GM23338 (cell line): ENCODE measurements at regions not wholly inside any gene's neighbourhood (a gene's known extent, or its start where the extent isn't known, plus 50 kb on each side); places are given as distances from the start of the nearest gene placed in this dataset.

Experiments
- CREB1 ChIP-seq: fragments of 250-450 bp; sonication (Bioruptor Pico); IDR thresholded peaks from 2 replicates; pipeline ENCODE4 v1.5.0; 2020; ENCODE audit warnings: low read depth, mild to moderate bottlenecking, moderate library complexity
- EZH2 ChIP-seq: fragments of 200-600 bp; sonication (generic); IDR thresholded peaks from one replicate; pipeline ENCODE4 v1.8.0; 2017; ENCODE audit warnings: antibody characterized with exemption, mild to moderate bottlenecking, low read depth; ENCODE audit not compliant: unreplicated experiment
- EZH2phosphoT487 ChIP-seq: fragments of 200-600 bp; sonication (generic); IDR thresholded peaks from one replicate; pipeline ENCODE4 v1.8.1; 2018; ENCODE audit warnings: antibody characterized with exemption; ENCODE audit not compliant: unreplicated experiment
- POLR2AphosphoS5 ChIP-seq: IDR thresholded peaks from 2 replicates; pipeline ENCODE4 v1.6.1; 2016; ENCODE audit warnings: antibody characterized with exemption, low read depth
- TF ChIP-seq, protein P1 (sequence below), 2 experiments: fragments of 200-600 bp in 1 of 2; sonication (generic) in 1 of 2; conservative IDR thresholded peaks; 2 replicates each; pipeline versions ENCODE4 v1.5.1 to v1.6.1; 2016 to 2017; ENCODE audit warnings: antibody characterized with exemption in 2 of 2, low read depth in 2 of 2, mild to moderate bottlenecking in 2 of 2, moderate library complexity in 1 of 2

DNA sequence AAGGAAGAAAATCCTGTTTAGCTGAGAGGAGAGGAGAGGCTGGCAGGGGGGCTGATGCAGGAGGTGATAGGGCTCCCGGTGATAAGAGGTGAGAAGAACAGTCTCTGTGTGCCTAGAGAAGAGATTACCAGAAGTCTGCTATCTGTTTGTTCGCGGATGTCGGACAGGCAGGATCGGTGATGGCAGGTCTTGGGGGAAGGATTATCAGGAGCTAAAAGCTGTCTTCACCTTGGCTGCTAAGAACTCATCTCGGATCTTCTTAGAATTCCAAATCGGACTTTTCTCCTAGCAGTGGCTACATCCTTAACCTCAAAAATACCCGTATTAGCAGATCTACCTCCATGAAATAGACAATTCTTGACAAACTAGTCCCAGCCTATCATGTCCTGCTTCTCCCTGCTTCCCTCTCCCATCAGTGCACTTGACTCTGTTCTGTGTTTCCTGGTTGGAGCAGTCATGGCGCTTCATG is 282.1 kb upstream of the TRIB2 start:
- TF ChIP-seq EZH2, result no peak
- TF ChIP-seq, protein P1, sequence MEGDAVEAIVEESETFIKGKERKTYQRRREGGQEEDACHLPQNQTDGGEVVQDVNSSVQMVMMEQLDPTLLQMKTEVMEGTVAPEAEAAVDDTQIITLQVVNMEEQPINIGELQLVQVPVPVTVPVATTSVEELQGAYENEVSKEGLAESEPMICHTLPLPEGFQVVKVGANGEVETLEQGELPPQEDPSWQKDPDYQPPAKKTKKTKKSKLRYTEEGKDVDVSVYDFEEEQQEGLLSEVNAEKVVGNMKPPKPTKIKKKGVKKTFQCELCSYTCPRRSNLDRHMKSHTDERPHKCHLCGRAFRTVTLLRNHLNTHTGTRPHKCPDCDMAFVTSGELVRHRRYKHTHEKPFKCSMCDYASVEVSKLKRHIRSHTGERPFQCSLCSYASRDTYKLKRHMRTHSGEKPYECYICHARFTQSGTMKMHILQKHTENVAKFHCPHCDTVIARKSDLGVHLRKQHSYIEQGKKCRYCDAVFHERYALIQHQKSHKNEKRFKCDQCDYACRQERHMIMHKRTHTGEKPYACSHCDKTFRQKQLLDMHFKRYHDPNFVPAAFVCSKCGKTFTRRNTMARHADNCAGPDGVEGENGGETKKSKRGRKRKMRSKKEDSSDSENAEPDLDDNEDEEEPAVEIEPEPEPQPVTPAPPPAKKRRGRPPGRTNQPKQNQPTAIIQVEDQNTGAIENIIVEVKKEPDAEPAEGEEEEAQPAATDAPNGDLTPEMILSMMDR (conservative IDR thresholded peaks at IDR 0.05; ENCODE audit: low read depth in 2 of 2), result no peak
- no peak for TF ChIP-seq POLR2AphosphoS5
- no peak for TF ChIP-seq EZH2phosphoT487
- no peak for TF ChIP-seq CREB1 (CRISPR knock-in tag)
